ENCODE measurements at regions not wholly inside any gene's neighbourhood (a gene's known extent, or its start where the extent isn't known, plus 50 kb on each side); places are given as distances from the start of the nearest gene placed in this dataset.
A peak's percentile ranks its signal among the peaks of the same experiment; 100 is the strongest.

- Histone ChIP-seq H3K4me3 (ENCODE audit: low read depth, low read length, poor library complexity, severe bottlenecking) (no peak overlapping the region), H3K4me1 (ENCODE audit: insufficient read depth, low read length, poor library complexity, severe bottlenecking) (peaks cover 13% of the 10 kb centered on the region), H3K36me3 (ENCODE audit: insufficient read depth, low read length, poor library complexity, severe bottlenecking) (no peaks in the 10 kb centered on the region), H3K27me3 (replicated peaks; ENCODE audit: insufficient read depth, low read depth, low read length, poor library complexity) (no peaks in the 10 kb centered on the region), H3K9me3 (ENCODE audit: low read depth, low read length, poor library complexity, severe bottlenecking) (peaks cover 1% of the 10 kb centered on the region), H3K27ac (ENCODE audit: low read depth, low read length, poor library complexity, severe bottlenecking) (no peak overlapping the region)
- intact Hi-C loops (cut with micrococcal nuclease; ENCODE audit: unreplicated experiment): no loop called here
- POLR2A ChIA-PET (ENCODE audit: low non-redundant PET): no interaction called here
- TF ChIP-seq, protein P1, sequence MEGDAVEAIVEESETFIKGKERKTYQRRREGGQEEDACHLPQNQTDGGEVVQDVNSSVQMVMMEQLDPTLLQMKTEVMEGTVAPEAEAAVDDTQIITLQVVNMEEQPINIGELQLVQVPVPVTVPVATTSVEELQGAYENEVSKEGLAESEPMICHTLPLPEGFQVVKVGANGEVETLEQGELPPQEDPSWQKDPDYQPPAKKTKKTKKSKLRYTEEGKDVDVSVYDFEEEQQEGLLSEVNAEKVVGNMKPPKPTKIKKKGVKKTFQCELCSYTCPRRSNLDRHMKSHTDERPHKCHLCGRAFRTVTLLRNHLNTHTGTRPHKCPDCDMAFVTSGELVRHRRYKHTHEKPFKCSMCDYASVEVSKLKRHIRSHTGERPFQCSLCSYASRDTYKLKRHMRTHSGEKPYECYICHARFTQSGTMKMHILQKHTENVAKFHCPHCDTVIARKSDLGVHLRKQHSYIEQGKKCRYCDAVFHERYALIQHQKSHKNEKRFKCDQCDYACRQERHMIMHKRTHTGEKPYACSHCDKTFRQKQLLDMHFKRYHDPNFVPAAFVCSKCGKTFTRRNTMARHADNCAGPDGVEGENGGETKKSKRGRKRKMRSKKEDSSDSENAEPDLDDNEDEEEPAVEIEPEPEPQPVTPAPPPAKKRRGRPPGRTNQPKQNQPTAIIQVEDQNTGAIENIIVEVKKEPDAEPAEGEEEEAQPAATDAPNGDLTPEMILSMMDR (conservative IDR thresholded peaks at IDR 0.05; ENCODE audit: low read depth, low read length): no peak
- TF ChIP-seq EZH2 (IDR thresholded peaks at IDR 0.05; ENCODE audit: borderline replicate concordance, low read depth, low read length, poor library complexity, severe bottlenecking): no peak
- CTCF ChIA-PET: interaction anchor here (0.6 kb wide), 1 partner anchor 201 kb away, joined by 8 read pairs; no protein-coding TSS in a partner anchor
- no TSS peak for BruUV-seq (replicated peaks)
- DNase-seq (ENCODE audit: low spot score): peak; percentile 70
These were observed 79.5 kb upstream of the SVIL start for GRCh38 chr10:29714096-29714874.

GRCh38 chr10:29713450-29713849 is 78.7 kb upstream of the SVIL start:
- ChIA-PET POLR2A (ENCODE audit: low non-redundant PET) (no interaction called here), CTCF (interaction anchor here (0.7 kb wide), 1 partner anchor 92 kb away, joined by 6 read pairs; no protein-coding TSS in a partner anchor)
- no peaks in the 10 kb centered on the region for H3K9me3 ChIP-seq (ENCODE audit: low read depth, low read length, poor library complexity, severe bottlenecking)
- no TSS peak for BruUV-seq (replicated peaks)
- H3K27me3 ChIP-seq (replicated peaks; ENCODE audit: insufficient read depth, low read depth, low read length, poor library complexity): no peaks in the 10 kb centered on the region
- H3K4me1 ChIP-seq (ENCODE audit: insufficient read depth, low read length, poor library complexity, severe bottlenecking): peaks cover 13% of the 10 kb centered on the region
- intact Hi-C loops (cut with micrococcal nuclease; ENCODE audit: unreplicated experiment): no loop called here
- H3K27ac ChIP-seq (ENCODE audit: low read depth, low read length, poor library complexity, severe bottlenecking): no peak overlapping the region
- no peak overlapping the region for H3K4me3 ChIP-seq (ENCODE audit: low read depth, low read length, poor library complexity, severe bottlenecking)
- no peak for TF ChIP-seq EZH2 (IDR thresholded peaks at IDR 0.05; ENCODE audit: borderline replicate concordance, low read depth, low read length, poor library complexity, severe bottlenecking)
- TF ChIP-seq, protein P1 (conservative IDR thresholded peaks at IDR 0.05; ENCODE audit: low read depth, low read length): no peak
- no peak for DNase-seq (ENCODE audit: low spot score)
- no peaks in the 10 kb centered on the region for H3K36me3 ChIP-seq (ENCODE audit: insufficient read depth, low read length, poor library complexity, severe bottlenecking)

DNA sequence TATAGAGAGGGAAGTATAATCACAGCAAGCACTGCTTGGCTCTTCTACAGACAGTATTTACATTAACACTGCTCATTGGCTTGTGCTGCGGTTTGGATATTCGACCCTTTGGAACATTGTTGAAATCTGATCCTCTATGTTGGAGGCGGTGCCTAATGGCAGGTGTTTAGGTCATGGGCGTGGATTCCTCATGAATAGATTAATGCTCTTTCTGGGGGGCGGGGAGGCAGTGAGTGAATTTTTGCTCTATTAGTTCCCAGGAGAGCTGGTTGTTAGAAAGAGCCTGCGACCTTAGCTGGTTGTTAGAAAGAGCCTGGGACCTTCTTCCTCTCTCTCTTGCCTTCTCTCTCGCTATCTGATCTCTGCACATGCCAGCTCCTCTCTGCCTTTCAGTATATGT is 77.3 kb upstream of the SVIL start:
- no peaks in the 10 kb centered on the region for H3K27me3 ChIP-seq (replicated peaks; ENCODE audit: insufficient read depth, low read depth, low read length, poor library complexity)
- no peak overlapping the region for H3K4me3 ChIP-seq (ENCODE audit: low read depth, low read length, poor library complexity, severe bottlenecking)
- peak; percentile 83 for DNase-seq (ENCODE audit: low spot score)
- intact Hi-C loops (cut with micrococcal nuclease; ENCODE audit: unreplicated experiment): no loop called here
- ChIA-PET CTCF (no interaction called here), POLR2A (ENCODE audit: low non-redundant PET) (no interaction called here)
- peaks cover 13% of the 10 kb centered on the region for H3K4me1 ChIP-seq (ENCODE audit: insufficient read depth, low read length, poor library complexity, severe bottlenecking)
- no peaks in the 10 kb centered on the region for H3K36me3 ChIP-seq (ENCODE audit: insufficient read depth, low read length, poor library complexity, severe bottlenecking)
- H3K9me3 ChIP-seq (ENCODE audit: low read depth, low read length, poor library complexity, severe bottlenecking): no peaks in the 10 kb centered on the region
- TF ChIP-seq EZH2 (IDR thresholded peaks at IDR 0.05; ENCODE audit: borderline replicate concordance, low read depth, low read length, poor library complexity, severe bottlenecking): no peak
- TF ChIP-seq, protein P1 (conservative IDR thresholded peaks at IDR 0.05; ENCODE audit: low read depth, low read length): no peak
- H3K27ac ChIP-seq (ENCODE audit: low read depth, low read length, poor library complexity, severe bottlenecking): no peak overlapping the region
- BruUV-seq (replicated peaks): no TSS peak

Data from A673 (cell line).